HFF-Myc (cell line): ENCODE measurements at regions not wholly inside any gene's neighbourhood (a gene's known extent, or its start where the extent isn't known, plus 50 kb on each side); places are given as distances from the start of the nearest gene placed in this dataset.
"Not testable (repeated sequence)": the region's sequence is repeated elsewhere in the genome, so short reads cannot be mapped to it uniquely, and the experiment has no call there.

Experiments used
- DNase-seq: peaks from one replicate; pipeline ENCODE4 v3.0.0-alpha.2; 2011; ENCODE audit warnings: low read depth; ENCODE audit errors: extremely low read depth
- H3K4me3 ChIP-seq: replicated peaks from 2 replicates; pipeline ENCODE4 v1.5.1; 2011; ENCODE audit warnings: low read depth, mild to moderate bottlenecking, control low read depth, low read length
- CTCF ChIP-seq: IDR thresholded peaks from 2 replicates; pipeline ENCODE4 v1.5.1; 2012; ENCODE audit warnings: mild to moderate bottlenecking, low read depth, low read length, control low read depth; ENCODE audit errors: missing control alignments

- no peak overlapping the region for H3K4me3 ChIP-seq
- no peak for DNase-seq
- TF ChIP-seq CTCF: no peak
Observed at GRCh38 chr2:95685513-95685912, 93.7 kb downstream of the TRIM43 start.

- not testable (repeated sequence) for H3K4me3 ChIP-seq, DNase-seq
Observed at GRCh38 chr2:95686056-95686825, 94.4 kb downstream of the TRIM43 start.

- DNase-seq, H3K4me3 ChIP-seq: not testable (repeated sequence)
Observed at GRCh38 chr2:95687852-95688251, 96.1 kb downstream of the TRIM43 start.

- H3K4me3 ChIP-seq, DNase-seq: not testable (repeated sequence)
Observed at GRCh38 chr2:95691210-95691609, 99.4 kb downstream of the TRIM43 start.

- not testable (repeated sequence) for DNase-seq, H3K4me3 ChIP-seq
Observed at GRCh38 chr2:95693071-95693846, 101.5 kb downstream of the TRIM43 start.

- H3K4me3 ChIP-seq: no peak overlapping the region
- TF ChIP-seq CTCF: no peak
- DNase-seq: no peak
Observed at GRCh38 chr2:95695613-95696012, 103.8 kb downstream of the TRIM43 start.

- no peak overlapping the region for H3K4me3 ChIP-seq
- no peak for TF ChIP-seq CTCF
- DNase-seq: no peak
Observed at GRCh38 chr2:95698146-95698545, 106.3 kb downstream of the TRIM43 start.

- DNase-seq, H3K4me3 ChIP-seq: not testable (repeated sequence)
Observed at GRCh38 chr2:95699201-95700184, 107.7 kb downstream of the TRIM43 start.

- no peak overlapping the region for H3K4me3 ChIP-seq
- no peak for TF ChIP-seq CTCF
- no peak for DNase-seq
Observed at GRCh38 chr2:95700519-95700918, 108.7 kb downstream of the TRIM43 start.
